HEK293 (cell line): ENCODE measurements at regions not wholly inside any gene's neighbourhood (a gene's known extent, or its start where the extent isn't known, plus 50 kb on each side); places are given as distances from the start of the nearest gene placed in this dataset.

Source experiments
- CTCF ChIP-seq: fragments of 450-650 bp; formaldehyde crosslinking; IDR thresholded peaks from 2 replicates; pipeline ENCODE4 v1.5.1; 2016; ENCODE audit warnings: missing biosample characterization, missing genetic modification characterization
- ZNF202 ChIP-seq: fragments of 450-650 bp; formaldehyde crosslinking; IDR thresholded peaks from 2 replicates; pipeline ENCODE4 v1.5.1; 2016; ENCODE audit warnings: missing biosample characterization, missing genetic modification characterization, borderline replicate concordance
- ZNF558 ChIP-seq: fragments of 450-650 bp; formaldehyde crosslinking; IDR thresholded peaks from 2 replicates; pipeline ENCODE4 v1.5.1; 2016; ENCODE audit warnings: missing biosample characterization, missing genetic modification characterization
- TF ChIP-seq, protein P1 (sequence below): fragments of 450-650 bp; formaldehyde crosslinking; IDR thresholded peaks from 2 replicates; pipeline ENCODE4 v1.5.0; 2017; ENCODE audit warnings: missing biosample characterization, missing genetic modification characterization, borderline replicate concordance
- TF ChIP-seq, protein P2 (sequence below): fragments of 450-650 bp; formaldehyde crosslinking; IDR thresholded peaks from 2 replicates; pipeline ENCODE4 v1.5.1; 2016; ENCODE audit warnings: missing biosample characterization, missing genetic modification characterization
- TF ChIP-seq, protein P3 (sequence below): fragments of 450-650 bp; formaldehyde crosslinking; conservative IDR thresholded peaks from 2 replicates; pipeline ENCODE4 v1.5.1; 2016; ENCODE audit warnings: low read depth, missing biosample characterization, missing genetic modification characterization

GRCh38 chr2:223519471-223519870 is 82.7 kb downstream of the SCG2 start:
- no peak for TF ChIP-seq CTCF
- TF ChIP-seq, protein P1, sequence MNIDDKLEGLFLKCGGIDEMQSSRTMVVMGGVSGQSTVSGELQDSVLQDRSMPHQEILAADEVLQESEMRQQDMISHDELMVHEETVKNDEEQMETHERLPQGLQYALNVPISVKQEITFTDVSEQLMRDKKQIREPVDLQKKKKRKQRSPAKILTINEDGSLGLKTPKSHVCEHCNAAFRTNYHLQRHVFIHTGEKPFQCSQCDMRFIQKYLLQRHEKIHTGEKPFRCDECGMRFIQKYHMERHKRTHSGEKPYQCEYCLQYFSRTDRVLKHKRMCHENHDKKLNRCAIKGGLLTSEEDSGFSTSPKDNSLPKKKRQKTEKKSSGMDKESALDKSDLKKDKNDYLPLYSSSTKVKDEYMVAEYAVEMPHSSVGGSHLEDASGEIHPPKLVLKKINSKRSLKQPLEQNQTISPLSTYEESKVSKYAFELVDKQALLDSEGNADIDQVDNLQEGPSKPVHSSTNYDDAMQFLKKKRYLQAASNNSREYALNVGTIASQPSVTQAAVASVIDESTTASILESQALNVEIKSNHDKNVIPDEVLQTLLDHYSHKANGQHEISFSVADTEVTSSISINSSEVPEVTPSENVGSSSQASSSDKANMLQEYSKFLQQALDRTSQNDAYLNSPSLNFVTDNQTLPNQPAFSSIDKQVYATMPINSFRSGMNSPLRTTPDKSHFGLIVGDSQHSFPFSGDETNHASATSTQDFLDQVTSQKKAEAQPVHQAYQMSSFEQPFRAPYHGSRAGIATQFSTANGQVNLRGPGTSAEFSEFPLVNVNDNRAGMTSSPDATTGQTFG (tag by site-specific recombination): no peak
- no peak for TF ChIP-seq ZNF202 (tag by site-specific recombination)
- TF ChIP-seq, protein P2, sequence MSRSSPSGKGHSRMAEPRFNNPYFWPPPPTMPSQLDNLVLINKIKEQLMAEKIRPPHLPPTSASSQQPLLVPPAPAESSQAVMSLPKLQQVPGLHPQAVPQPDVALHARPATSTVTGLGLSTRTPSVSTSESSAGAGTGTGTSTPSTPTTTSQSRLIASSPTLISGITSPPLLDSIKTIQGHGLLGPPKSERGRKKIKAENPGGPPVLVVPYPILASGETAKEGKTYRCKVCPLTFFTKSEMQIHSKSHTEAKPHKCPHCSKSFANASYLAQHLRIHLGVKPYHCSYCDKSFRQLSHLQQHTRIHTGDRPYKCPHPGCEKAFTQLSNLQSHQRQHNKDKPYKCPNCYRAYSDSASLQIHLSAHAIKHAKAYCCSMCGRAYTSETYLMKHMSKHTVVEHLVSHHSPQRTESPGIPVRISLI: no peak
- no peak for TF ChIP-seq ZNF558 (tag by site-specific recombination)
- TF ChIP-seq, protein P3, sequence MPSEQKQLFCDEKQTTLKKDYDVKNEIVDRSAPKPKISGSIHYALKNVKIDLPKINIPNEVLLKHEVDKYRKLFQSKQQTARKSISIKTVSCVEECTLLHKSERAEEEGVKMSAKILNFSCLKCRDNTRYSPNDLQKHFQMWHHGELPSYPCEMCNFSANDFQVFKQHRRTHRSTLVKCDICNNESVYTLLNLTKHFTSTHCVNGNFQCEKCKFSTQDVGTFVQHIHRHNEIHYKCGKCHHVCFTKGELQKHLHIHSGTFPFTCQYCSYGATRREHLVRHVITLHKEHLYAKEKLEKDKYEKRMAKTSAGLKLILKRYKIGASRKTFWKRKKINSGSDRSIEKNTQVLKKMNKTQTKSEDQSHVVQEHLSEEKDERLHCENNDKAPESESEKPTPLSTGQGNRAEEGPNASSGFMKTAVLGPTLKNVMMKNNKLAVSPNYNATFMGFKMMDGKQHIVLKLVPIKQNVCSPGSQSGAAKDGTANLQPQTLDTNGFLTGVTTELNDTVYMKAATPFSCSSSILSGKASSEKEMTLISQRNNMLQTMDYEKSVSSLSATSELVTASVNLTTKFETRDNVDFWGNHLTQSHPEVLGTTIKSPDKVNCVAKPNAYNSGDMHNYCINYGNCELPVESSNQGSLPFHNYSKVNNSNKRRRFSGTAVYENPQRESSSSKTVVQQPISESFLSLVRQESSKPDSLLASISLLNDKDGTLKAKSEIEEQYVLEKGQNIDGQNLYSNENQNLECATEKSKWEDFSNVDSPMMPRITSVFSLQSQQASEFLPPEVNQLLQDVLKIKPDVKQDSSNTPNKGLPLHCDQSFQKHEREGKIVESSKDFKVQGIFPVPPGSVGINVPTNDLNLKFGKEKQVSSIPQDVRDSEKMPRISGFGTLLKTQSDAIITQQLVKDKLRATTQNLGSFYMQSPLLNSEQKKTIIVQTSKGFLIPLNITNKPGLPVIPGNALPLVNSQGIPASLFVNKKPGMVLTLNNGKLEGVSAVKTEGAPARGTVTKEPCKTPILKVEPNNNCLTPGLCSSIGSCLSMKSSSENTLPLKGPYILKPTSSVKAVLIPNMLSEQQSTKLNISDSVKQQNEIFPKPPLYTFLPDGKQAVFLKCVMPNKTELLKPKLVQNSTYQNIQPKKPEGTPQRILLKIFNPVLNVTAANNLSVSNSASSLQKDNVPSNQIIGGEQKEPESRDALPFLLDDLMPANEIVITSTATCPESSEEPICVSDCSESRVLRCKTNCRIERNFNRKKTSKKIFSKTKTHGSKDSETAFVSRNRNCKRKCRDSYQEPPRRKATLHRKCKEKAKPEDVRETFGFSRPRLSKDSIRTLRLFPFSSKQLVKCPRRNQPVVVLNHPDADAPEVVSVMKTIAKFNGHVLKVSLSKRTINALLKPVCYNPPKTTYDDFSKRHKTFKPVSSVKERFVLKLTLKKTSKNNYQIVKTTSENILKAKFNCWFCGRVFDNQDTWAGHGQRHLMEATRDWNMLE (tag by site-specific recombination): no peak
